AG09319 (cell line): ENCODE measurements at regions not wholly inside any gene's neighbourhood (a gene's known extent, or its start where the extent isn't known, plus 50 kb on each side); places are given as distances from the start of the nearest gene placed in this dataset.
A peak's percentile ranks its signal among the peaks of the same experiment; 100 is the strongest.

Experiments used
- DNase-seq: peaks from one replicate; pipeline ENCODE4 v3.0.0-alpha.2; 2010; ENCODE audit warnings: low read depth; ENCODE audit errors: extremely low read depth
- CTCF ChIP-seq: IDR thresholded peaks from 2 replicates; pipeline ENCODE4 v1.5.1; 2011; ENCODE audit warnings: low read depth, mild to moderate bottlenecking, inconsistent platforms, low read length, moderate library complexity

GRCh38 chr13:73142071-73142470, 83.3 kb downstream of the KLF5 start:
- no peak for TF ChIP-seq CTCF
- DNase-seq: no peak

- no peak for TF ChIP-seq CTCF
- DNase-seq: no peak
These were observed 82.5 kb downstream of the KLF5 start for GRCh38 chr13:73141292-73141771.

DNA sequence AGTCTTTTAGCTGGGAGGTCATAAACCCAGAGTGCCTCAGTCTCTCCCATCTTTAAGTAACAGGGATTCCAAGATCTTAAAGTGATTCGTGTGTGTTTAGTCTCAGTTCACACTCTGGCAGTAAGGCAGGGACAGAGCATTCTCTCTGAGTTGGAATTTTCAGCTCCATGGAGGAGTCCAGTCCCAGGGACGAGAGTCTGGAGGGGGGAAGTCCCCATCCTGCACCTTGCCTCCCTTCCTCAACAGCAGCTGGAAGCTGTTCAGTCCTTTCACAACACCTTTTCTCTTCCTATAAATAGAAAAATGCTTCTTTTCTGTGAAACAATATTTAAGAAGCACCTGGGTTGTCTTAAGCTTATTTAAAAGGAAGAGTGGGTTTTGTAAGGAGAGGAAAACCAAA, 82.0 kb downstream of the KLF5 start:
- no peak for TF ChIP-seq CTCF
- DNase-seq: no peak

DNA sequence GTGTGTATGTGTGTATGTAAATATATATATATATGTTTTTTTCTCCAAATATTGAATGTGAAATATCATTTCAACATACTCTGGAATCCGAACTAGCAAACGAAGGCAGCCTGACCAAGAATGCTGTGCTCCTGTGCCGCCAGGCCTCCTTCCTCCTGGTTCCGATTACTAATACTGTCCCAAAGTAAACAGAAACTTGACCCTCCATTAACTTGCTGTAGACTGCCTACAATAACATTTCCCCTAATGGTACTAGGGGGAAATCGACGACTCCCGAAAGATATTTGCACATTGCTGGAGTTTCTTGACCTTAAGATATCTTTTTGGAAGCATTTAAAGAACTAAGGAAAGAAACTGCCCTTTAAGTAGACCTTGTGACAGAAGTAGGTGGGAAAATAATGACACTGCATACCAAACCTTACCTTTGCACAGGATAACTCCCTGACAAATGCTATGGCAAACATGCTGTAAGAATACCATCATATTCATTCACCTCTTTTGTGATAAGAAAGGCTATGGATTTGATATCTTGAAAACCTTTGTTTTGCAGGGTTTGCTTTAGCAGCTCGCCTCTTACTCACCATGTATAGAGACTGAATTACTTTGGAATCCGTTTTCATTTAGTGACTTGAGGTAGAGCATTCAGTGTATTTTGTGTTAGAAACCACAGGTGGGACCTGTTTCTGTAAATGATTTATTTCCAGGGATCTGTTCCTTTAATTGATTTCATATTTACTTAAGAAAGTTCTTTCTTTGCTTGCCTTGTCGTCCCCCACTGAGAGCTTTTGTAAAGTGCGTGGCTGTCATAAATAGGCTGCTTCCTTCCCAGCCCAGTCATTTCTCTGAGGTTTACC, 80.1 kb downstream of the KLF5 start:
- DNase-seq: peak; percentile 44
- TF ChIP-seq CTCF: no peak

DNA sequence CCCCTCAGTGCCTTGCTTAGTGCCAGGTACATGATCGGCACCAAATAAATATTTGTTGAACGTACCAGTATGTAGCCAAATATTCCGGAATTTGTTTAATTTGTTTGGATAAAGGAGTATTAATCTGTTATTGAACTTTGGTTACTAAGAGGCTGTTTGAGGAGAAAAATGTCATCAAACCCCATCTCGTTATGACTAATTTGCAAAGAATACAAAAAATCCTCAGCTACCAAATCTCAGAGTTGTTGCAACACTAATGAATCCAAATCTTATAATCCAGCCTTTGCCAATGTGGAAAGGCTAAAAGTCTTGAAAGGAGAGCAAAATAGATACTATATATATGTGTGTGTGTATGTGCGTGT, 79.5 kb downstream of the KLF5 start:
- TF ChIP-seq CTCF: no peak
- DNase-seq: peak; percentile 23

DNA sequence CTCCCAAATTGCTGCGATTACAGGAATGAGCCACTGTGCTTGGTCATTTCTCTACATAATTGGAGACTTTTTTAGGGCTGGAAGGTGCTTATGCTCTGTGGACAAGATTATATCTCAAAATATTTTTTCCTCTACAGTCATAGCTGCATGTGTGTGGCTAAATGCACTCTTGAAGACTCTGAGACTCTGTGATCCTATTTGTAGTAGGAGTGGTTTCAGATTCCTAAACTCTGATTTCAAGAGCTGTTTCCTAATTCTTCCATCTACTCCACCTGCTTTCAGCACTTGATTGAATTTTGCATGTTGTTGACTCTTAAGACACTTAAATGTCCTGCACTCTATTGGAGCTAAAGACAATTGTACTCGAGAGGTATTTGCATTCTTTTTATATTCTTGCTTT, 78.0 kb downstream of the KLF5 start:
- TF ChIP-seq CTCF: no peak
- DNase-seq: no peak

GRCh38 chr13:73133531-73133930, 74.7 kb downstream of the KLF5 start:
- no peak for DNase-seq
- no peak for TF ChIP-seq CTCF
